Activated CD8-positive, alpha-beta T cell treated with anti-CD3 and anti-CD28 coated beads for 36 hours (primary cell): ENCODE measurements at regions not wholly inside any gene's neighbourhood (a gene's known extent, or its start where the extent isn't known, plus 50 kb on each side); places are given as distances from the start of the nearest gene placed in this dataset.

Experiments
- ATAC-seq: fragments of 200-7000 bp; cut with Tn5 transposase; one replicate; pipeline ENCODE4 v1.10.0; 2021; ENCODE audit warnings: mild to moderate bottlenecking, moderate library complexity
- CTCF ChIA-PET: fragments of 350-600 bp; sonication (Branson Sonifier 250); formaldehyde crosslinking; loops from one replicate; lab custom pipeline; 2021; ENCODE audit warnings: antibody characterized with exemption; lab: Charles Lee
- POLR2A ChIA-PET: fragments of 350-600 bp; sonication (Branson Sonifier 250); formaldehyde crosslinking; loops from one replicate; lab custom pipeline; 2021; ENCODE audit warnings: antibody characterized with exemption; lab: Charles Lee
- DNase-seq: peaks from one replicate; pipeline ENCODE4 v3.0.0-alpha.2; 2020
- H3K27ac Mint-ChIP-seq: one replicate; pipeline ENCODE4 v1.8.0; 2021; ENCODE audit warnings: mild to moderate bottlenecking, mixed read lengths
- H3K27me3 Mint-ChIP-seq: one replicate; pipeline ENCODE4 v1.8.0; 2021; ENCODE audit warnings: mixed read lengths
- H3K36me3 Mint-ChIP-seq: one replicate; pipeline ENCODE4 v1.8.0; 2021; ENCODE audit warnings: low read depth, mixed read lengths
- H3K4me1 Mint-ChIP-seq: one replicate; pipeline ENCODE4 v1.8.0; 2021; ENCODE audit warnings: low read depth, mixed read lengths
- H3K4me3 Mint-ChIP-seq: one replicate; pipeline ENCODE4 v1.8.0; 2021; ENCODE audit warnings: mild to moderate bottlenecking, moderate library complexity, mixed read lengths
- H3K9me3 Mint-ChIP-seq: one replicate; pipeline ENCODE4 v1.8.0; 2021; ENCODE audit warnings: mixed read lengths
- CTCF ChIP-seq: fragments of 200-600 bp; IDR thresholded peaks from one replicate; pipeline ENCODE4 v1.8.0; 2022; ENCODE audit warnings: antibody characterized with exemption, mild to moderate bottlenecking
- intact Hi-C: fragments of 100-400 bp; cut with micrococcal nuclease; formaldehyde crosslinking; loops from one replicate; pipeline ENCODE4 v1.10.0; 2022

- ChIA-PET POLR2A (no interaction called here), CTCF (no interaction called here)
- Mint-ChIP-seq H3K9me3 (peaks cover 12% of the 10 kb centered on the region), H3K4me3 (no peak overlapping the region), H3K36me3 (no peaks in the 10 kb centered on the region), H3K27ac (no peak overlapping the region), H3K27me3 (no peaks in the 10 kb centered on the region), H3K4me1 (no peaks in the 10 kb centered on the region)
- ATAC-seq (no peak), DNase-seq (no peak)
- no peak for TF ChIP-seq CTCF
- intact Hi-C loops: no loop called here
These were observed 820.9 kb upstream of the LCORL start for GRCh38 chr4:18842431-18842830.

GRCh38 chr4:18840481-18840880, 818.9 kb upstream of the LCORL start:
- peaks cover 7% of the 10 kb centered on the region for H3K9me3 Mint-ChIP-seq
- no peaks in the 10 kb centered on the region for H3K27me3 Mint-ChIP-seq
- DNase-seq (no peak), ATAC-seq (no peak)
- no peak overlapping the region for H3K4me3 Mint-ChIP-seq
- ChIA-PET CTCF (no interaction called here), POLR2A (no interaction called here)
- TF ChIP-seq CTCF: no peak
- intact Hi-C loops: no loop called here
- no peaks in the 10 kb centered on the region for H3K4me1 Mint-ChIP-seq
- H3K27ac Mint-ChIP-seq: no peak overlapping the region
- H3K36me3 Mint-ChIP-seq: no peaks in the 10 kb centered on the region

GRCh38 chr4:18816228-18816895, 794.8 kb upstream of the LCORL start:
- Mint-ChIP-seq H3K27me3 (no peaks in the 10 kb centered on the region), H3K4me1 (no peaks in the 10 kb centered on the region), H3K36me3 (no peaks in the 10 kb centered on the region), H3K27ac (no peak overlapping the region), H3K9me3 (peaks cover 2% of the 10 kb centered on the region), H3K4me3 (no peak overlapping the region)
- ChIA-PET POLR2A (no interaction called here), CTCF (no interaction called here)
- ATAC-seq: no peak
- no peak for TF ChIP-seq CTCF
- intact Hi-C loops: no loop called here
- DNase-seq: no peak

- peaks cover 4% of the 10 kb centered on the region for H3K9me3 Mint-ChIP-seq
- POLR2A ChIA-PET: no interaction called here
- H3K27ac Mint-ChIP-seq: no peak overlapping the region
- intact Hi-C loops: no loop called here
- CTCF ChIA-PET: no interaction called here
- no peaks in the 10 kb centered on the region for H3K27me3 Mint-ChIP-seq
- no peaks in the 10 kb centered on the region for H3K36me3 Mint-ChIP-seq
- H3K4me1 Mint-ChIP-seq: no peaks in the 10 kb centered on the region
- H3K4me3 Mint-ChIP-seq: no peak overlapping the region
- no peak for ATAC-seq
- DNase-seq: no peak
- no peak for TF ChIP-seq CTCF
These were observed 794.2 kb upstream of the LCORL start for GRCh38 chr4:18815779-18816173.

- CTCF ChIA-PET: no interaction called here
- DNase-seq (no peak), ATAC-seq (no peak)
- H3K27me3 Mint-ChIP-seq: no peaks in the 10 kb centered on the region
- no peak overlapping the region for H3K27ac Mint-ChIP-seq
- no peak overlapping the region for H3K4me3 Mint-ChIP-seq
- no peaks in the 10 kb centered on the region for H3K4me1 Mint-ChIP-seq
- intact Hi-C loops: no loop called here
- peaks cover 4% of the 10 kb centered on the region for H3K9me3 Mint-ChIP-seq
- no peaks in the 10 kb centered on the region for H3K36me3 Mint-ChIP-seq
- POLR2A ChIA-PET: no interaction called here
- no peak for TF ChIP-seq CTCF
These were observed 793.7 kb upstream of the LCORL start for GRCh38 chr4:18815081-18815778.
